Heart left ventricle (tissue), 13 donors: ENCODE measurements at regions not wholly inside any gene's neighbourhood (a gene's known extent, or its start where the extent isn't known, plus 50 kb on each side); places are given as distances from the start of the nearest gene placed in this dataset.

ENCODE experiments used
- POLR2A ChIP-seq, 2 donors: fragments of 450-650 bp; IDR thresholded peaks; one replicate each; pipeline ENCODE4 v1.6.1; 2017; ENCODE audit warnings: antibody characterized with exemption in 2 of 2, mild to moderate bottlenecking in 2 of 2, moderate library complexity in 2 of 2
- TF ChIP-seq, protein P1 (sequence below), 12 donors: fragments of 200-600 bp; sonication (generic) in 4 of 12; IDR thresholded peaks; one replicate each; pipeline versions ENCODE4 v1.5.0 to v1.8.0; 2018 to 2022; ENCODE audit warnings: antibody characterized with exemption in 12 of 12, mild to moderate bottlenecking in 5 of 12
- donor health status: ischemic (EF 13 %, LVEDD 7.1; RV severe dilation, severe dysfunction).
- donor health status: DM: no; HTN: yes; CAD: no.
- donor health status: DM: no; HTN: no; CAD: no.
- donor health status: ischemic (EF 25% LVEDD 6.9; RV normal size, moderate dysfunction).
- donor health status: ischemic (EF 25% LVEDD 5.7; RV mildly dilated, moderate dysfunction).
- donor health status: ischemic (EF 35%, LVEDD 5.7; RV mildly dilated, moderate dysfunction).
- donor health status: nonischemic (EF 11% LVEDD 7.7; RV severe dilation, severe dysfunction).
- donor health status: DM: yes; HTN: yes; CAD: no.
- donor health status: PGD.
- donor health status: ischemic (EF 29% LVEDD 5.4; RV normal size, mild dysfunction).
- donor health status: nonischemic (EF 23%, LVEDD 6.1; RV moderate dilation, normal function).

GRCh38 chr6:40249935-40250334 is 315.7 kb upstream of the MOCS1 start:
- TF ChIP-seq, protein P1, sequence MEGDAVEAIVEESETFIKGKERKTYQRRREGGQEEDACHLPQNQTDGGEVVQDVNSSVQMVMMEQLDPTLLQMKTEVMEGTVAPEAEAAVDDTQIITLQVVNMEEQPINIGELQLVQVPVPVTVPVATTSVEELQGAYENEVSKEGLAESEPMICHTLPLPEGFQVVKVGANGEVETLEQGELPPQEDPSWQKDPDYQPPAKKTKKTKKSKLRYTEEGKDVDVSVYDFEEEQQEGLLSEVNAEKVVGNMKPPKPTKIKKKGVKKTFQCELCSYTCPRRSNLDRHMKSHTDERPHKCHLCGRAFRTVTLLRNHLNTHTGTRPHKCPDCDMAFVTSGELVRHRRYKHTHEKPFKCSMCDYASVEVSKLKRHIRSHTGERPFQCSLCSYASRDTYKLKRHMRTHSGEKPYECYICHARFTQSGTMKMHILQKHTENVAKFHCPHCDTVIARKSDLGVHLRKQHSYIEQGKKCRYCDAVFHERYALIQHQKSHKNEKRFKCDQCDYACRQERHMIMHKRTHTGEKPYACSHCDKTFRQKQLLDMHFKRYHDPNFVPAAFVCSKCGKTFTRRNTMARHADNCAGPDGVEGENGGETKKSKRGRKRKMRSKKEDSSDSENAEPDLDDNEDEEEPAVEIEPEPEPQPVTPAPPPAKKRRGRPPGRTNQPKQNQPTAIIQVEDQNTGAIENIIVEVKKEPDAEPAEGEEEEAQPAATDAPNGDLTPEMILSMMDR (IDR thresholded peaks at IDR 0.05) = no peak
- no peak for TF ChIP-seq POLR2A (IDR thresholded peaks at IDR 0.05)
